ENCODE measurements at regions not wholly inside any gene's neighbourhood (a gene's known extent, or its start where the extent isn't known, plus 50 kb on each side); places are given as distances from the start of the nearest gene placed in this dataset.
"Not testable (repeated sequence)": the region's sequence is repeated elsewhere in the genome, so short reads cannot be mapped to it uniquely, and the experiment has no call there.

GRCh38 chrX:112223391-112223790 lies 140.8 kb upstream of the TRPC5 start:
- ChIA-PET CTCF (no interaction called here), POLR2A (no interaction called here)
- no peak overlapping the region for H3K4me3 ChIP-seq (ENCODE audit: low read depth, low read length)
- TF ChIP-seq CTCF (IDR thresholded peaks at IDR 0.05; ENCODE audit: insufficient read depth, low read length, missing control alignments) = no peak
- no peak for DNase-seq (ENCODE audit: low read depth, low spot score)

- DNase-seq (ENCODE audit: low read depth, low spot score) = no peak
- POLR2A ChIA-PET = no interaction called here
- no peak overlapping the region for H3K4me3 ChIP-seq (ENCODE audit: low read depth, low read length)
- TF ChIP-seq CTCF (IDR thresholded peaks at IDR 0.05; ENCODE audit: insufficient read depth, low read length, missing control alignments) = no peak
- CTCF ChIA-PET = no interaction called here
Observed at GRCh38 chrX:112218388-112218787, 135.8 kb upstream of the TRPC5 start.

- no peak for TF ChIP-seq CTCF (IDR thresholded peaks at IDR 0.05; ENCODE audit: insufficient read depth, low read length, missing control alignments)
- no peak for DNase-seq (ENCODE audit: low read depth, low spot score)
- CTCF ChIA-PET = no interaction called here
- H3K4me3 ChIP-seq (ENCODE audit: low read depth, low read length) = no peak overlapping the region
- POLR2A ChIA-PET = no interaction called here
Observed at GRCh38 chrX:112211459-112211858, 128.9 kb upstream of the TRPC5 start.

- POLR2A ChIA-PET = no interaction called here
- CTCF ChIA-PET = no interaction called here
- no peak for TF ChIP-seq CTCF (IDR thresholded peaks at IDR 0.05; ENCODE audit: insufficient read depth, low read length, missing control alignments)
Observed at GRCh38 chrX:112197840-112198239, 115.3 kb upstream of the TRPC5 start.

GRCh38 chrX:112190646-112191045 lies 108.1 kb upstream of the TRPC5 start:
- CTCF ChIA-PET = no interaction called here

More at GRCh38 chrX:112197840-112198239, 115.3 kb upstream of the TRPC5 start:
- no peak overlapping the region for H3K4me3 ChIP-seq (ENCODE audit: low read depth, low read length)
- DNase-seq (ENCODE audit: low read depth, low spot score) = no peak

GRCh38 chrX:112181361-112181760 lies 98.8 kb upstream of the TRPC5 start:
- H3K4me3 ChIP-seq (ENCODE audit: low read depth, low read length); DNase-seq (ENCODE audit: low read depth, low spot score); POLR2A ChIA-PET; CTCF ChIA-PET: not testable (repeated sequence)

More at GRCh38 chrX:112190646-112191045, 108.1 kb upstream of the TRPC5 start:
- POLR2A ChIA-PET = no interaction called here
- TF ChIP-seq CTCF (IDR thresholded peaks at IDR 0.05; ENCODE audit: insufficient read depth, low read length, missing control alignments) = no peak
- H3K4me3 ChIP-seq (ENCODE audit: low read depth, low read length) = no peak overlapping the region
- no peak for DNase-seq (ENCODE audit: low read depth, low spot score)

- ChIA-PET POLR2A (no interaction called here), CTCF (no interaction called here)
- H3K4me3 ChIP-seq (ENCODE audit: low read depth, low read length) = no peak overlapping the region
- no peak for TF ChIP-seq CTCF (IDR thresholded peaks at IDR 0.05; ENCODE audit: insufficient read depth, low read length, missing control alignments)
- no peak for DNase-seq (ENCODE audit: low read depth, low spot score)
Observed at GRCh38 chrX:112164420-112164819, 81.8 kb upstream of the TRPC5 start.
